ENCODE measurements at regions not wholly inside any gene's neighbourhood (a gene's known extent, or its start where the extent isn't known, plus 50 kb on each side); places are given as distances from the start of the nearest gene placed in this dataset.

GRCh38 chr13:70619936-70620335, 511.7 kb upstream of the KLHL1 start:
- Histone ChIP-seq H3K9ac (ENCODE audit: low read depth in 1 of 2, low read length in 2 of 2) (no peak overlapping the region), H3K36me3 (ENCODE audit: control insufficient read depth in 1 of 2, insufficient read depth in 2 of 2, low read length in 2 of 2) (no peaks in the 10 kb centered on the region), H3K27ac (ENCODE audit: low read depth, low read length) (no peak overlapping the region), H3K27me3 (ENCODE audit: control insufficient read depth in 1 of 2, insufficient read depth in 2 of 2, low read length in 2 of 2) (no peaks in the 10 kb centered on the region), H3K4me3 (ENCODE audit: low read depth in 1 of 2, low read length in 2 of 2) (no peak overlapping the region), H3K4me1 (ENCODE audit: control insufficient read depth in 1 of 2, insufficient read depth in 2 of 2, low read length in 2 of 2) (no peaks in the 10 kb centered on the region), H3K9me3 (ENCODE audit: control insufficient read depth in 1 of 2, low read length in 2 of 2) (no peaks in the 10 kb centered on the region)

GRCh38 chr13:70616847-70617246, 508.6 kb upstream of the KLHL1 start:
- Histone ChIP-seq H3K36me3 (ENCODE audit: control insufficient read depth in 1 of 2, insufficient read depth in 2 of 2, low read length in 2 of 2) (no peaks in the 10 kb centered on the region), H3K27me3 (ENCODE audit: control insufficient read depth in 1 of 2, insufficient read depth in 2 of 2, low read length in 2 of 2) (no peaks in the 10 kb centered on the region), H3K4me3 (ENCODE audit: low read depth in 1 of 2, low read length in 2 of 2) (no peak overlapping the region), H3K27ac (ENCODE audit: low read depth, low read length) (no peak overlapping the region), H3K4me1 (ENCODE audit: control insufficient read depth in 1 of 2, insufficient read depth in 2 of 2, low read length in 2 of 2) (no peaks in the 10 kb centered on the region), H3K9me3 (ENCODE audit: control insufficient read depth in 1 of 2, low read length in 2 of 2) (no peaks in the 10 kb centered on the region), H3K9ac (ENCODE audit: low read depth in 1 of 2, low read length in 2 of 2) (no peak overlapping the region)

GRCh38 chr13:70613295-70613694, 505.0 kb upstream of the KLHL1 start:
- Histone ChIP-seq H3K4me1 (ENCODE audit: control insufficient read depth in 1 of 2, insufficient read depth in 2 of 2, low read length in 2 of 2) (no peaks in the 10 kb centered on the region), H3K9ac (ENCODE audit: low read depth in 1 of 2, low read length in 2 of 2) (no peak overlapping the region), H3K27me3 (ENCODE audit: control insufficient read depth in 1 of 2, insufficient read depth in 2 of 2, low read length in 2 of 2) (no peaks in the 10 kb centered on the region), H3K9me3 (ENCODE audit: control insufficient read depth in 1 of 2, low read length in 2 of 2) (no peaks in the 10 kb centered on the region), H3K4me3 (ENCODE audit: low read depth in 1 of 2, low read length in 2 of 2) (no peak overlapping the region), H3K27ac (ENCODE audit: low read depth, low read length) (no peak overlapping the region), H3K36me3 (ENCODE audit: control insufficient read depth in 1 of 2, insufficient read depth in 2 of 2, low read length in 2 of 2) (no peaks in the 10 kb centered on the region)

GRCh38 chr13:70612881-70613280, 504.6 kb upstream of the KLHL1 start:
- no peaks in the 10 kb centered on the region for H3K27me3 ChIP-seq (ENCODE audit: control insufficient read depth in 1 of 2, insufficient read depth in 2 of 2, low read length in 2 of 2)
- H3K27ac ChIP-seq (ENCODE audit: low read depth, low read length) = no peak overlapping the region
- H3K9me3 ChIP-seq (ENCODE audit: control insufficient read depth in 1 of 2, low read length in 2 of 2) = no peaks in the 10 kb centered on the region
- H3K4me3 ChIP-seq (ENCODE audit: low read depth in 1 of 2, low read length in 2 of 2) = no peak overlapping the region
- no peaks in the 10 kb centered on the region for H3K4me1 ChIP-seq (ENCODE audit: control insufficient read depth in 1 of 2, insufficient read depth in 2 of 2, low read length in 2 of 2)
- H3K9ac ChIP-seq (ENCODE audit: low read depth in 1 of 2, low read length in 2 of 2) = no peak overlapping the region
- no peaks in the 10 kb centered on the region for H3K36me3 ChIP-seq (ENCODE audit: control insufficient read depth in 1 of 2, insufficient read depth in 2 of 2, low read length in 2 of 2)

- H3K27me3 ChIP-seq (ENCODE audit: control insufficient read depth in 1 of 2, insufficient read depth in 2 of 2, low read length in 2 of 2) = no peaks in the 10 kb centered on the region
- no peak overlapping the region for H3K27ac ChIP-seq (ENCODE audit: low read depth, low read length)
- H3K36me3 ChIP-seq (ENCODE audit: control insufficient read depth in 1 of 2, insufficient read depth in 2 of 2, low read length in 2 of 2) = no peaks in the 10 kb centered on the region
- no peaks in the 10 kb centered on the region for H3K9me3 ChIP-seq (ENCODE audit: control insufficient read depth in 1 of 2, low read length in 2 of 2)
- no peak overlapping the region for H3K9ac ChIP-seq (ENCODE audit: low read depth in 1 of 2, low read length in 2 of 2)
- H3K4me1 ChIP-seq (ENCODE audit: control insufficient read depth in 1 of 2, insufficient read depth in 2 of 2, low read length in 2 of 2) = no peaks in the 10 kb centered on the region
- no peak overlapping the region for H3K4me3 ChIP-seq (ENCODE audit: low read depth in 1 of 2, low read length in 2 of 2)
These were observed 496.2 kb upstream of the KLHL1 start for GRCh38 chr13:70604448-70604847.

- Histone ChIP-seq H3K9me3 (ENCODE audit: control insufficient read depth in 1 of 2, low read length in 2 of 2) (no peaks in the 10 kb centered on the region), H3K9ac (ENCODE audit: low read depth in 1 of 2, low read length in 2 of 2) (no peak overlapping the region), H3K27ac (ENCODE audit: low read depth, low read length) (no peak overlapping the region), H3K4me3 (ENCODE audit: low read depth in 1 of 2, low read length in 2 of 2) (no peak overlapping the region), H3K4me1 (ENCODE audit: control insufficient read depth in 1 of 2, insufficient read depth in 2 of 2, low read length in 2 of 2) (no peaks in the 10 kb centered on the region), H3K27me3 (ENCODE audit: control insufficient read depth in 1 of 2, insufficient read depth in 2 of 2, low read length in 2 of 2) (no peaks in the 10 kb centered on the region), H3K36me3 (ENCODE audit: control insufficient read depth in 1 of 2, insufficient read depth in 2 of 2, low read length in 2 of 2) (no peaks in the 10 kb centered on the region)
These were observed 485.5 kb upstream of the KLHL1 start for GRCh38 chr13:70593716-70594115.

GRCh38 chr13:70585109-70585508, 476.9 kb upstream of the KLHL1 start:
- no peak overlapping the region for H3K27ac ChIP-seq (ENCODE audit: low read depth, low read length)
- no peaks in the 10 kb centered on the region for H3K27me3 ChIP-seq (ENCODE audit: control insufficient read depth in 1 of 2, insufficient read depth in 2 of 2, low read length in 2 of 2)
- no peak overlapping the region for H3K9ac ChIP-seq (ENCODE audit: low read depth in 1 of 2, low read length in 2 of 2)
- H3K9me3 ChIP-seq (ENCODE audit: control insufficient read depth in 1 of 2, low read length in 2 of 2) = no peaks in the 10 kb centered on the region
- no peak overlapping the region for H3K4me3 ChIP-seq (ENCODE audit: low read depth in 1 of 2, low read length in 2 of 2)
- H3K4me1 ChIP-seq (ENCODE audit: control insufficient read depth in 1 of 2, insufficient read depth in 2 of 2, low read length in 2 of 2) = no peaks in the 10 kb centered on the region
- no peaks in the 10 kb centered on the region for H3K36me3 ChIP-seq (ENCODE audit: control insufficient read depth in 1 of 2, insufficient read depth in 2 of 2, low read length in 2 of 2)

GRCh38 chr13:70580825-70581224, 472.6 kb upstream of the KLHL1 start:
- no peaks in the 10 kb centered on the region for H3K27me3 ChIP-seq (ENCODE audit: control insufficient read depth in 1 of 2, insufficient read depth in 2 of 2, low read length in 2 of 2)
- H3K9ac ChIP-seq (ENCODE audit: low read depth in 1 of 2, low read length in 2 of 2) = no peak overlapping the region
- no peaks in the 10 kb centered on the region for H3K36me3 ChIP-seq (ENCODE audit: control insufficient read depth in 1 of 2, insufficient read depth in 2 of 2, low read length in 2 of 2)
- H3K9me3 ChIP-seq (ENCODE audit: control insufficient read depth in 1 of 2, low read length in 2 of 2) = no peaks in the 10 kb centered on the region
- H3K4me3 ChIP-seq (ENCODE audit: low read depth in 1 of 2, low read length in 2 of 2) = no peak overlapping the region
- no peak overlapping the region for H3K27ac ChIP-seq (ENCODE audit: low read depth, low read length)
- H3K4me1 ChIP-seq (ENCODE audit: control insufficient read depth in 1 of 2, insufficient read depth in 2 of 2, low read length in 2 of 2) = no peaks in the 10 kb centered on the region

- no peaks in the 10 kb centered on the region for H3K27me3 ChIP-seq (ENCODE audit: control insufficient read depth in 1 of 2, insufficient read depth in 2 of 2, low read length in 2 of 2)
- no peaks in the 10 kb centered on the region for H3K9me3 ChIP-seq (ENCODE audit: control insufficient read depth in 1 of 2, low read length in 2 of 2)
- H3K36me3 ChIP-seq (ENCODE audit: control insufficient read depth in 1 of 2, insufficient read depth in 2 of 2, low read length in 2 of 2) = no peaks in the 10 kb centered on the region
- H3K4me3 ChIP-seq (ENCODE audit: low read depth in 1 of 2, low read length in 2 of 2) = no peak overlapping the region
- H3K9ac ChIP-seq (ENCODE audit: low read depth in 1 of 2, low read length in 2 of 2) = no peak overlapping the region
- no peak overlapping the region for H3K27ac ChIP-seq (ENCODE audit: low read depth, low read length)
- H3K4me1 ChIP-seq (ENCODE audit: control insufficient read depth in 1 of 2, insufficient read depth in 2 of 2, low read length in 2 of 2) = no peaks in the 10 kb centered on the region
These were observed 471.7 kb upstream of the KLHL1 start for GRCh38 chr13:70579941-70580340.

- H3K27me3 ChIP-seq (ENCODE audit: control insufficient read depth in 1 of 2, insufficient read depth in 2 of 2, low read length in 2 of 2) = no peaks in the 10 kb centered on the region
- H3K9me3 ChIP-seq (ENCODE audit: control insufficient read depth in 1 of 2, low read length in 2 of 2) = no peaks in the 10 kb centered on the region
- H3K27ac ChIP-seq (ENCODE audit: low read depth, low read length) = no peak overlapping the region
- H3K36me3 ChIP-seq (ENCODE audit: control insufficient read depth in 1 of 2, insufficient read depth in 2 of 2, low read length in 2 of 2) = no peaks in the 10 kb centered on the region
- H3K9ac ChIP-seq (ENCODE audit: low read depth in 1 of 2, low read length in 2 of 2) = no peak overlapping the region
- H3K4me3 ChIP-seq (ENCODE audit: low read depth in 1 of 2, low read length in 2 of 2) = no peak overlapping the region
- H3K4me1 ChIP-seq (ENCODE audit: control insufficient read depth in 1 of 2, insufficient read depth in 2 of 2, low read length in 2 of 2) = no peaks in the 10 kb centered on the region
These were observed 463.0 kb upstream of the KLHL1 start for GRCh38 chr13:70571221-70571620.

GRCh38 chr13:70568571-70568970, 460.3 kb upstream of the KLHL1 start:
- Histone ChIP-seq H3K27ac (ENCODE audit: low read depth, low read length) (no peak overlapping the region), H3K4me3 (ENCODE audit: low read depth in 1 of 2, low read length in 2 of 2) (no peak overlapping the region), H3K9me3 (ENCODE audit: control insufficient read depth in 1 of 2, low read length in 2 of 2) (no peaks in the 10 kb centered on the region), H3K36me3 (ENCODE audit: control insufficient read depth in 1 of 2, insufficient read depth in 2 of 2, low read length in 2 of 2) (no peaks in the 10 kb centered on the region), H3K4me1 (ENCODE audit: control insufficient read depth in 1 of 2, insufficient read depth in 2 of 2, low read length in 2 of 2) (no peaks in the 10 kb centered on the region), H3K27me3 (ENCODE audit: control insufficient read depth in 1 of 2, insufficient read depth in 2 of 2, low read length in 2 of 2) (no peaks in the 10 kb centered on the region), H3K9ac (ENCODE audit: low read depth in 1 of 2, low read length in 2 of 2) (no peak overlapping the region)
